ENCODE measurements at regions not wholly inside any gene's neighbourhood (a gene's known extent, or its start where the extent isn't known, plus 50 kb on each side); places are given as distances from the start of the nearest gene placed in this dataset.

GRCh38 chr1:199303035-199303434 is 664.2 kb downstream of the PTPRC start:
- Histone ChIP-seq H3K4me3 (ENCODE audit: low read depth, low read length, poor library complexity, severe bottlenecking) (no peak overlapping the region), H3K4me1 (ENCODE audit: insufficient read depth, low read length, poor library complexity, severe bottlenecking) (no peaks in the 10 kb centered on the region), H3K27me3 (replicated peaks; ENCODE audit: insufficient read depth, low read depth, low read length, poor library complexity) (no peaks in the 10 kb centered on the region), H3K27ac (ENCODE audit: low read depth, low read length, poor library complexity, severe bottlenecking) (no peak overlapping the region), H3K36me3 (ENCODE audit: insufficient read depth, low read length, poor library complexity, severe bottlenecking) (no peaks in the 10 kb centered on the region), H3K9me3 (ENCODE audit: low read depth, low read length, poor library complexity, severe bottlenecking) (no peaks in the 10 kb centered on the region)
- intact Hi-C loops (cut with micrococcal nuclease; ENCODE audit: unreplicated experiment): no loop called here
- TF ChIP-seq CTCF (conservative IDR thresholded peaks at IDR 0.05; ENCODE audit: low read depth, low read length) (no peak), EZH2 (IDR thresholded peaks at IDR 0.05; ENCODE audit: borderline replicate concordance, low read depth, low read length, poor library complexity, severe bottlenecking) (no peak)
- POLR2A ChIA-PET (ENCODE audit: low non-redundant PET): no interaction called here
- CTCF ChIA-PET: no interaction called here
- no TSS peak for BruUV-seq (replicated peaks)
- no peak for DNase-seq (ENCODE audit: low spot score)

DNA sequence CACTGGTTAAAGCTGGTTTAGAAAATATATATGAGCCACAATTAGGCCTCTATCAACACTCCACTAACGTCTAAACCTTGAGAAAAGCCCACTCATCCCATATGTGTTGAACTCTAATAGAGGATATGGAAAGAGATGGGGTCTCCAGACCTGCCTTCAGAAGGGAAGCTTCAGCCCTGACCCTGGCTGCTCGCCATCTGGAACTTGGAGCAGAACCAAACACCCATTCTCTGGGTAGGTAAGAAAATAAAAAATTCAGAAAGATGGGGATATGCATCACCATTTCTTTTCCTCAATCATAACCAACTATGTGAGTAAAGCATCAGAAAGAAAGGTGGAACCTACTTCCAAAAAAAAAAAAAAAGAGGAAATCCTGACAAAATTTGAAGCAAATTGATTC is 666.2 kb downstream of the PTPRC start:
- TF ChIP-seq CTCF (conservative IDR thresholded peaks at IDR 0.05; ENCODE audit: low read depth, low read length): no peak
- TF ChIP-seq EZH2 (IDR thresholded peaks at IDR 0.05; ENCODE audit: borderline replicate concordance, low read depth, low read length, poor library complexity, severe bottlenecking): no peak
- no peaks in the 10 kb centered on the region for H3K9me3 ChIP-seq (ENCODE audit: low read depth, low read length, poor library complexity, severe bottlenecking)
- intact Hi-C loops (cut with micrococcal nuclease; ENCODE audit: unreplicated experiment): no loop called here
- H3K27me3 ChIP-seq (replicated peaks; ENCODE audit: insufficient read depth, low read depth, low read length, poor library complexity): no peaks in the 10 kb centered on the region
- H3K4me1 ChIP-seq (ENCODE audit: insufficient read depth, low read length, poor library complexity, severe bottlenecking): peaks cover 3% of the 10 kb centered on the region
- no peaks in the 10 kb centered on the region for H3K36me3 ChIP-seq (ENCODE audit: insufficient read depth, low read length, poor library complexity, severe bottlenecking)
- DNase-seq (ENCODE audit: low spot score): no peak
- BruUV-seq (replicated peaks): no TSS peak
- H3K27ac ChIP-seq (ENCODE audit: low read depth, low read length, poor library complexity, severe bottlenecking): no peak overlapping the region
- no peak overlapping the region for H3K4me3 ChIP-seq (ENCODE audit: low read depth, low read length, poor library complexity, severe bottlenecking)
- ChIA-PET CTCF (no interaction called here), POLR2A (ENCODE audit: low non-redundant PET) (no interaction called here)

DNA sequence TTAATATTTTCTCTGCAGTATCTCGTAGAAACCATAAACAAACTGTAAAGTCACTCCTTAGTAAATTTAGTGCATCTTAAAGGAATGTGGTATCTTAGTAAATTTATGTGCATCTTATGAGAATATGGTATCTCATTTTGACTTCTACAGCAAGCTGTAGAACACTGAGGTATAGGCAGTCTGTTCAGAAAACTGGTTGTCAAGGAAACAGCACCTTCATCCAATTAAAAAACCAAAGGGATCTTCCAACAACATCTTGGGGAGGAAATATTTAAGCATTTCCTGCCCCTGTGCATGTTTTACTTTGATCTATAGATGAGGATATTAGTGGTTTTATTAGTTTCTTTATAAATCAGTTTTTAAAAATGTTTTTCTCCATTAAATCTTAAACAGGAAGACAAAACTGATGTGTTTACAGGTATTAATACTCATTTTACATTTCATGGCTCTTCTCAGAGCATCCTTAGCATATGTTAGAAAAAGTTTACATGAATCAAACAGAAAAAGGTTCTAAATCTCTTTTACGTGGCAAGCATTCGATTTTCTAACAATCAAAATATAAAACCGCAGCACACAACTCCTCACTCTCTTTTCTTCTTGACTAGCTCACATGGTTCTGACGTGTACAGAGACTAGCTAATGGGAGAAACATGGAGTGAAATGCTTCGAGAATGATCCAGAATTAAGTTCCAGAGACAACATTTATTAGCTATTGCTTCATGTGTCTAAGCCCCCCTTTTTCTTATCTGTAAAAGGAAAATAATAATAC is 668.8 kb downstream of the PTPRC start:
- intact Hi-C loops (cut with micrococcal nuclease; ENCODE audit: unreplicated experiment): no loop called here
- no peak overlapping the region for H3K4me3 ChIP-seq (ENCODE audit: low read depth, low read length, poor library complexity, severe bottlenecking)
- TF ChIP-seq EZH2 (IDR thresholded peaks at IDR 0.05; ENCODE audit: borderline replicate concordance, low read depth, low read length, poor library complexity, severe bottlenecking): no peak
- no peak for TF ChIP-seq CTCF (conservative IDR thresholded peaks at IDR 0.05; ENCODE audit: low read depth, low read length)
- no peak overlapping the region for H3K27ac ChIP-seq (ENCODE audit: low read depth, low read length, poor library complexity, severe bottlenecking)
- H3K36me3 ChIP-seq (ENCODE audit: insufficient read depth, low read length, poor library complexity, severe bottlenecking): no peaks in the 10 kb centered on the region
- BruUV-seq (replicated peaks): no TSS peak
- peaks cover 26% of the 10 kb centered on the region for H3K4me1 ChIP-seq (ENCODE audit: insufficient read depth, low read length, poor library complexity, severe bottlenecking)
- no peak for DNase-seq (ENCODE audit: low spot score)
- CTCF ChIA-PET: no interaction called here
- no peaks in the 10 kb centered on the region for H3K27me3 ChIP-seq (replicated peaks; ENCODE audit: insufficient read depth, low read depth, low read length, poor library complexity)
- POLR2A ChIA-PET (ENCODE audit: low non-redundant PET): no interaction called here
- no peaks in the 10 kb centered on the region for H3K9me3 ChIP-seq (ENCODE audit: low read depth, low read length, poor library complexity, severe bottlenecking)

Data from A673 (cell line).